Neural cell (in vitro differentiated cells): ENCODE measurements at regions not wholly inside any gene's neighbourhood (a gene's known extent, or its start where the extent isn't known, plus 50 kb on each side); places are given as distances from the start of the nearest gene placed in this dataset.

Source experiments
- H2AFZ ChIP-seq: fragments of 200-600, 300-800 bp; sonication (generic), shearing (Covaris generic); 2 replicates; pipeline ENCODE4 v1.6.0; 2014; ENCODE audit warnings: low read depth, mild to moderate bottlenecking, antibody characterized with exemption, low read length, moderate library complexity
- H3F3A ChIP-seq: fragments of 200-600 bp; shearing (Covaris generic); 2 replicates; pipeline ENCODE4 v1.6.1; 2016; ENCODE audit warnings: mild to moderate bottlenecking, moderate library complexity, mixed read lengths, antibody characterized with exemption, low read length; ENCODE audit not compliant: insufficient read depth, poor library complexity, severe bottlenecking
- H3K27ac ChIP-seq: fragments of 200-600, 300-800 bp; sonication (generic), shearing (Covaris generic); 2 replicates; pipeline ENCODE4 v1.5.1; 2014; ENCODE audit warnings: mild to moderate bottlenecking, low read length, moderate library complexity
- H3K27me3 ChIP-seq: fragments of 300-800, 200-600 bp; sonication (generic), shearing (Covaris generic); 2 replicates; pipeline ENCODE4 v1.6.0; 2014; ENCODE audit warnings: mild to moderate bottlenecking, low read depth, low read length, moderate library complexity; ENCODE audit not compliant: insufficient read depth
- H3K36me3 ChIP-seq: fragments of 300-800, 200-600 bp; sonication (generic), shearing (Covaris generic); 2 replicates; pipeline ENCODE4 v1.5.1; 2014; ENCODE audit warnings: mild to moderate bottlenecking, antibody characterized with exemption, low read length, moderate library complexity; ENCODE audit not compliant: insufficient read depth
- H3K4me2 ChIP-seq: fragments of 300-800, 200-600 bp; sonication (generic), shearing (Covaris generic); 2 replicates; pipeline ENCODE4 v1.6.0; 2014; ENCODE audit warnings: mild to moderate bottlenecking, low read length
- H3K4me3 ChIP-seq: fragments of 300-800, 200-600 bp; sonication (generic), shearing (Covaris generic); 2 replicates; pipeline ENCODE4 v1.5.1; 2014; ENCODE audit warnings: mild to moderate bottlenecking, low read length, moderate library complexity
- H3K79me2 ChIP-seq: fragments of 200-600 bp; shearing (Covaris generic); replicated peaks from 2 replicates; pipeline ENCODE4 v1.6.0; 2014; ENCODE audit warnings: mild to moderate bottlenecking, low read length, moderate library complexity; ENCODE audit not compliant: insufficient read depth
- H3K9ac ChIP-seq: fragments of 300-800, 200-600 bp; sonication (generic), shearing (Covaris generic); 2 replicates; pipeline ENCODE4 v1.6.1; 2016; ENCODE audit warnings: mild to moderate bottlenecking, low read length, mixed read lengths
- H3K9me2 ChIP-seq: fragments of 200-600 bp; shearing (Covaris generic); 2 replicates; pipeline ENCODE4 v1.6.1; 2016; ENCODE audit warnings: mild to moderate bottlenecking, low read length, mixed read lengths; ENCODE audit not compliant: insufficient read depth
- H3K9me3 ChIP-seq: fragments of 200-600, 300-800 bp; sonication (generic), shearing (Covaris generic); 2 replicates; pipeline ENCODE4 v1.6.1; 2016; ENCODE audit warnings: mild to moderate bottlenecking, mixed run types, low read length, moderate library complexity, mixed read lengths
- H4K20me1 ChIP-seq: fragments of 200-600 bp; shearing (Covaris generic); 2 replicates; pipeline ENCODE4 v1.6.1; 2016; ENCODE audit warnings: mild to moderate bottlenecking, mixed run types; ENCODE audit not compliant: insufficient read depth
- CTCF ChIP-seq: fragments of 450-650 bp; IDR thresholded peaks from 2 replicates; pipeline ENCODE4 v1.5.1; 2014; ENCODE audit warnings: antibody characterized with exemption, mild to moderate bottlenecking, moderate library complexity; ENCODE audit not compliant: poor library complexity, severe bottlenecking
- EP300 ChIP-seq: fragments of 450-650 bp; conservative IDR thresholded peaks from 2 replicates; pipeline ENCODE4 v1.6.1; 2014; ENCODE audit warnings: antibody characterized with exemption, mild to moderate bottlenecking, moderate library complexity; ENCODE audit not compliant: poor library complexity, severe bottlenecking
- EZH2 ChIP-seq: fragments of 200-600, 300-800 bp; shearing (Covaris generic), sonication (generic); IDR thresholded peaks from 2 replicates; pipeline ENCODE4 v1.6.1; 2014; ENCODE audit warnings: antibody characterized with exemption, low read length, borderline replicate concordance, mild to moderate bottlenecking; ENCODE audit not compliant: insufficient read depth, poor library complexity, severe bottlenecking
- MXI1 ChIP-seq: fragments of 450-650 bp; conservative IDR thresholded peaks from 2 replicates; pipeline ENCODE4 v1.6.1; 2014; ENCODE audit warnings: antibody characterized with exemption, mild to moderate bottlenecking; ENCODE audit not compliant: poor library complexity, severe bottlenecking
- POLR2AphosphoS5 ChIP-seq: IDR thresholded peaks from 2 replicates; pipeline ENCODE4 v1.6.1; 2012
- RAD21 ChIP-seq: fragments of 450-650 bp; conservative IDR thresholded peaks from 2 replicates; pipeline ENCODE4 v1.6.1; 2014; ENCODE audit warnings: antibody characterized with exemption, mild to moderate bottlenecking, moderate library complexity
- REST ChIP-seq: IDR thresholded peaks from 2 replicates; pipeline ENCODE4 v1.6.1; 2012; ENCODE audit warnings: borderline replicate concordance
- SMC3 ChIP-seq: fragments of 450-650 bp; conservative IDR thresholded peaks from 2 replicates; pipeline ENCODE4 v1.6.1; 2014; ENCODE audit warnings: antibody characterized with exemption, mild to moderate bottlenecking, moderate library complexity; ENCODE audit not compliant: poor library complexity
- TAF1 ChIP-seq: IDR thresholded peaks from 2 replicates; pipeline ENCODE4 v1.6.1; 2012; ENCODE audit warnings: low read depth

- Histone ChIP-seq H2AFZ (no peak overlapping the region), H3K79me2 (no peaks in the 10 kb centered on the region), H3K36me3 (no peaks in the 10 kb centered on the region), H3F3A (no peaks in the 10 kb centered on the region), H3K27ac (no peak overlapping the region), H4K20me1 (no peaks in the 10 kb centered on the region), H3K9me3 (no peaks in the 10 kb centered on the region), H3K4me2 (no peak overlapping the region), H3K4me3 (no peak overlapping the region), H3K9me2 (no peaks in the 10 kb centered on the region), H3K27me3 (no peaks in the 10 kb centered on the region), H3K9ac (no peak overlapping the region)
- TF ChIP-seq EP300 = no peak
- no peak for TF ChIP-seq CTCF
- TF ChIP-seq TAF1 = no peak
- no peak for TF ChIP-seq SMC3
- TF ChIP-seq POLR2AphosphoS5 = no peak
- no peak for TF ChIP-seq MXI1
- no peak for TF ChIP-seq REST
- no peak for TF ChIP-seq RAD21
- no peak for TF ChIP-seq EZH2
Observed at GRCh38 chr2:13481201-13481600, 764.5 kb downstream of the TRIB2 start.

- Histone ChIP-seq H3K27ac (no peak overlapping the region), H3K9me3 (no peaks in the 10 kb centered on the region), H3K9ac (no peak overlapping the region), H4K20me1 (no peaks in the 10 kb centered on the region), H3K27me3 (no peaks in the 10 kb centered on the region), H3F3A (no peaks in the 10 kb centered on the region), H3K9me2 (no peaks in the 10 kb centered on the region), H3K36me3 (no peaks in the 10 kb centered on the region), H3K4me2 (no peak overlapping the region), H3K4me3 (no peak overlapping the region), H3K79me2 (no peaks in the 10 kb centered on the region), H2AFZ (no peak overlapping the region)
- TF ChIP-seq TAF1 (no peak), RAD21 (no peak), CTCF (no peak), POLR2AphosphoS5 (no peak), MXI1 (no peak), EZH2 (no peak), SMC3 (no peak), EP300 (no peak), REST (no peak)
Observed at GRCh38 chr2:13485256-13485655, 768.5 kb downstream of the TRIB2 start.
